Thoracic aorta (tissue), 2 donors: ENCODE measurements at regions not wholly inside any gene's neighbourhood (a gene's known extent, or its start where the extent isn't known, plus 50 kb on each side); places are given as distances from the start of the nearest gene placed in this dataset.

Experiments used
- ATAC-seq: fragments of 150-250 bp; one replicate; pipeline ENCODE4 v1.8.0; 2017; ENCODE audit warnings: low read depth; ENCODE audit not compliant: insufficient number of reproducible peaks, low FRiP score
- DNase-seq: peaks from one replicate; pipeline ENCODE4 v3.0.0-alpha.2; 2020; ENCODE audit warnings: low spot score
- H3K27ac ChIP-seq, 2 donors: fragments of 200-600 bp; sonication (generic); 1 replicate in 1 of 2; 2 replicates in 1 of 2; pipeline ENCODE4 v1.5.1; 2016; ENCODE audit warnings: mild to moderate bottlenecking in 2 of 2, moderate library complexity in 2 of 2
- H3K27me3 ChIP-seq: fragments of 200-600 bp; sonication (generic); replicated peaks from 2 replicates; pipeline ENCODE4 v1.6.0; 2016; ENCODE audit warnings: mild to moderate bottlenecking; ENCODE audit not compliant: insufficient read depth
- H3K36me3 ChIP-seq: fragments of 200-600 bp; sonication (generic); one replicate; pipeline ENCODE4 v1.5.1; 2016
- H3K4me1 ChIP-seq, 2 donors: fragments of 200-600 bp; sonication (generic); 1 replicate in 1 of 2; 2 replicates in 1 of 2; pipeline versions ENCODE4 v1.5.1 to v1.6.0; 2016; ENCODE audit warnings: low read depth in 2 of 2, mild to moderate bottlenecking in 1 of 2; ENCODE audit not compliant: control insufficient read depth in 1 of 2
- H3K4me3 ChIP-seq: fragments of 200-600 bp; sonication (generic); 2 replicates; pipeline ENCODE4 v1.5.1; 2016; ENCODE audit warnings: mild to moderate bottlenecking
- H3K9me3 ChIP-seq: fragments of 200-600 bp; sonication (generic); 2 replicates; pipeline ENCODE4 v1.5.1; 2016
- CTCF ChIP-seq: fragments of 200-600 bp; sonication (generic); IDR thresholded peaks from one replicate; pipeline ENCODE4 v1.5.1; 2019; ENCODE audit warnings: antibody characterized with exemption

GRCh38 chr15:98331676-98332075 lies 316.7 kb upstream of the IGF1R start:
- no peak overlapping the region for H3K27ac ChIP-seq
- no peaks in the 10 kb centered on the region for H3K27me3 ChIP-seq
- TF ChIP-seq CTCF: no peak
- DNase-seq: no peak
- no peaks in the 10 kb centered on the region for H3K36me3 ChIP-seq
- H3K9me3 ChIP-seq: no peaks in the 10 kb centered on the region
- no peaks in the 10 kb centered on the region for H3K4me1 ChIP-seq
- no peak for ATAC-seq
- no peak overlapping the region for H3K4me3 ChIP-seq

GRCh38 chr15:98333251-98333650 lies 315.1 kb upstream of the IGF1R start:
- H3K36me3 ChIP-seq: no peaks in the 10 kb centered on the region
- TF ChIP-seq CTCF: no peak
- H3K4me3 ChIP-seq: no peak overlapping the region
- H3K27me3 ChIP-seq: no peaks in the 10 kb centered on the region
- no peak overlapping the region for H3K27ac ChIP-seq
- no peak for DNase-seq
- no peak for ATAC-seq
- no peaks in the 10 kb centered on the region for H3K9me3 ChIP-seq
- H3K4me1 ChIP-seq: no peaks in the 10 kb centered on the region

- DNase-seq: no peak
- ATAC-seq: no peak
- Histone ChIP-seq H3K4me1 (no peaks in the 10 kb centered on the region), H3K4me3 (no peak overlapping the region), H3K9me3 (no peaks in the 10 kb centered on the region), H3K27me3 (no peaks in the 10 kb centered on the region), H3K27ac (no peak overlapping the region), H3K36me3 (no peaks in the 10 kb centered on the region)
- no peak for TF ChIP-seq CTCF
Measured at GRCh38 chr15:98342911-98343310, 305.4 kb upstream of the IGF1R start.

GRCh38 chr15:98344591-98344990 lies 303.7 kb upstream of the IGF1R start:
- Histone ChIP-seq H3K27ac (no peak overlapping the region), H3K36me3 (no peaks in the 10 kb centered on the region), H3K4me1 (no peaks in the 10 kb centered on the region), H3K9me3 (no peaks in the 10 kb centered on the region), H3K27me3 (no peaks in the 10 kb centered on the region), H3K4me3 (no peak overlapping the region)
- no peak for TF ChIP-seq CTCF
- ATAC-seq: no peak
- no peak for DNase-seq

GRCh38 chr15:98347001-98347400 lies 301.3 kb upstream of the IGF1R start:
- H3K4me1 ChIP-seq: no peaks in the 10 kb centered on the region
- H3K36me3 ChIP-seq: no peaks in the 10 kb centered on the region
- H3K4me3 ChIP-seq: no peak overlapping the region
- TF ChIP-seq CTCF: no peak
- H3K9me3 ChIP-seq: no peaks in the 10 kb centered on the region
- no peak overlapping the region for H3K27ac ChIP-seq
- H3K27me3 ChIP-seq: no peaks in the 10 kb centered on the region
- DNase-seq: no peak
- no peak for ATAC-seq
